CD4-positive, alpha-beta T cell treated with Interleukin-6 for 4 hours (primary cell): ENCODE measurements at regions not wholly inside any gene's neighbourhood (a gene's known extent, or its start where the extent isn't known, plus 50 kb on each side); places are given as distances from the start of the nearest gene placed in this dataset.

ENCODE experiments used
- DNase-seq: peaks from one replicate; pipeline ENCODE4 v3.0.0-alpha.2; 2020; ENCODE audit warnings: mixed read lengths

GRCh38 chr3:104810896-104811295 lies 555.8 kb upstream of the ALCAM start:
- no peak for DNase-seq

GRCh38 chr3:104816008-104816407 lies 550.7 kb upstream of the ALCAM start:
- DNase-seq, result no peak

GRCh38 chr3:104816716-104817115 lies 550.0 kb upstream of the ALCAM start:
- no peak for DNase-seq

GRCh38 chr3:104819333-104819732 lies 547.4 kb upstream of the ALCAM start:
- no peak for DNase-seq

GRCh38 chr3:104820959-104821358 lies 545.8 kb upstream of the ALCAM start:
- DNase-seq, result no peak

GRCh38 chr3:104825116-104825515 lies 541.6 kb upstream of the ALCAM start:
- DNase-seq, result no peak

GRCh38 chr3:104831071-104831470 lies 535.6 kb upstream of the ALCAM start:
- no peak for DNase-seq

- DNase-seq, result no peak
Observed at GRCh38 chr3:104832530-104832929, 534.2 kb upstream of the ALCAM start.

GRCh38 chr3:104835376-104835775 lies 531.3 kb upstream of the ALCAM start:
- no peak for DNase-seq

GRCh38 chr3:104846270-104846669 lies 520.4 kb upstream of the ALCAM start:
- DNase-seq, result no peak

GRCh38 chr3:104849070-104849469 lies 517.6 kb upstream of the ALCAM start:
- DNase-seq, result no peak

- DNase-seq, result no peak
Observed at GRCh38 chr3:104854468-104854867, 512.2 kb upstream of the ALCAM start.

GRCh38 chr3:104855702-104856101 lies 511.0 kb upstream of the ALCAM start:
- no peak for DNase-seq

- DNase-seq, result no peak
Observed at GRCh38 chr3:104856741-104857140, 510.0 kb upstream of the ALCAM start.

- no peak for DNase-seq
Observed at GRCh38 chr3:104868291-104868690, 498.4 kb upstream of the ALCAM start.

- no peak for DNase-seq
Observed at GRCh38 chr3:104870276-104870675, 496.4 kb upstream of the ALCAM start.

GRCh38 chr3:104873331-104873730 lies 493.4 kb upstream of the ALCAM start:
- no peak for DNase-seq

GRCh38 chr3:104878395-104878794 lies 488.3 kb upstream of the ALCAM start:
- no peak for DNase-seq

- no peak for DNase-seq
Observed at GRCh38 chr3:104879919-104880318, 486.8 kb upstream of the ALCAM start.

- no peak for DNase-seq
Observed at GRCh38 chr3:104885214-104885814, 481.4 kb upstream of the ALCAM start.

- no peak for DNase-seq
Observed at GRCh38 chr3:104886220-104886995, 480.3 kb upstream of the ALCAM start.

- DNase-seq, result no peak
Observed at GRCh38 chr3:104887069-104887468, 479.6 kb upstream of the ALCAM start.

- no peak for DNase-seq
Observed at GRCh38 chr3:104887619-104888018, 479.1 kb upstream of the ALCAM start.

- DNase-seq, result no peak
Observed at GRCh38 chr3:104892044-104892443, 474.7 kb upstream of the ALCAM start.

- DNase-seq, result no peak
Observed at GRCh38 chr3:104896624-104897023, 470.1 kb upstream of the ALCAM start.
